ENCODE measurements at regions not wholly inside any gene's neighbourhood (a gene's known extent, or its start where the extent isn't known, plus 50 kb on each side); places are given as distances from the start of the nearest gene placed in this dataset.

DNA sequence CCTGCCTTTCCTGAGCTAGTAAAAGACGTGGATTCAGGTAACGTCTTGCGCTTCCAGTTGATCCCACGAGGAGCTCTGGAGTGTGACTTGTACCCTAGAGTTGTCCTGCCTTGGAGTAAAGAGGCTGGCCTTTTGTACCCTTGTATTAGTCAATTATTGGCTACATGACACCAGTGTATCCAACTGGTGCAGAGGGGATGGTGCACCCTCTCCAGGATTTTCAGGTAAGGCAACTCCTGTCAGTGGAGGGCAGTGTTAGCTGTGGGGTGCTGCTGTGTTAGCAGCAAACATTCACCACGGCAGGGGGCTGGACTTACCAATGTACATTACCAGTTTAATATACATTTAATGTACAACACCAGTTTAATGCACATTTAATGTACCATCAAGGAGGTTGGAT, 233.5 kb downstream of the MIAT start:
- TF ChIP-seq, protein P1, sequence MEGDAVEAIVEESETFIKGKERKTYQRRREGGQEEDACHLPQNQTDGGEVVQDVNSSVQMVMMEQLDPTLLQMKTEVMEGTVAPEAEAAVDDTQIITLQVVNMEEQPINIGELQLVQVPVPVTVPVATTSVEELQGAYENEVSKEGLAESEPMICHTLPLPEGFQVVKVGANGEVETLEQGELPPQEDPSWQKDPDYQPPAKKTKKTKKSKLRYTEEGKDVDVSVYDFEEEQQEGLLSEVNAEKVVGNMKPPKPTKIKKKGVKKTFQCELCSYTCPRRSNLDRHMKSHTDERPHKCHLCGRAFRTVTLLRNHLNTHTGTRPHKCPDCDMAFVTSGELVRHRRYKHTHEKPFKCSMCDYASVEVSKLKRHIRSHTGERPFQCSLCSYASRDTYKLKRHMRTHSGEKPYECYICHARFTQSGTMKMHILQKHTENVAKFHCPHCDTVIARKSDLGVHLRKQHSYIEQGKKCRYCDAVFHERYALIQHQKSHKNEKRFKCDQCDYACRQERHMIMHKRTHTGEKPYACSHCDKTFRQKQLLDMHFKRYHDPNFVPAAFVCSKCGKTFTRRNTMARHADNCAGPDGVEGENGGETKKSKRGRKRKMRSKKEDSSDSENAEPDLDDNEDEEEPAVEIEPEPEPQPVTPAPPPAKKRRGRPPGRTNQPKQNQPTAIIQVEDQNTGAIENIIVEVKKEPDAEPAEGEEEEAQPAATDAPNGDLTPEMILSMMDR (IDR thresholded peaks at IDR 0.05; ENCODE audit: low read length): no peak
- no peak for TF ChIP-seq EZH2 (optimal IDR thresholded peaks at IDR 0.05; ENCODE audit: low read depth, low read length)

Data from MM.1S (cell line).